Chondrocyte (in vitro differentiated cells): ENCODE measurements at regions not wholly inside any gene's neighbourhood (a gene's known extent, or its start where the extent isn't known, plus 50 kb on each side); places are given as distances from the start of the nearest gene placed in this dataset.

Experiments used
- DNase-seq: peaks from one replicate; pipeline ENCODE4 v3.0.0; 2021; ENCODE audit warnings: mixed read lengths, low spot score
- H3K27ac Mint-ChIP-seq: one replicate; pipeline ENCODE4 v1.8.0; 2021; ENCODE audit warnings: mild to moderate bottlenecking, moderate library complexity, mixed read lengths; ENCODE audit not compliant: unreplicated experiment
- H3K27me3 Mint-ChIP-seq: 2 replicates; pipeline ENCODE4 v1.8.0; 2021; ENCODE audit warnings: low read depth, mixed read lengths
- H3K36me3 Mint-ChIP-seq: 2 replicates; pipeline ENCODE4 v1.8.0; 2021; ENCODE audit warnings: low read depth, mixed read lengths
- H3K4me1 Mint-ChIP-seq: 2 replicates; pipeline ENCODE4 v1.8.0; 2021; ENCODE audit warnings: low read depth, mild to moderate bottlenecking, mixed read lengths
- H3K4me3 Mint-ChIP-seq: one replicate; pipeline ENCODE4 v1.8.0; 2021; ENCODE audit warnings: mild to moderate bottlenecking, moderate library complexity, mixed read lengths; ENCODE audit not compliant: unreplicated experiment
- H3K9me3 Mint-ChIP-seq: 2 replicates; pipeline ENCODE4 v1.8.0; 2021; ENCODE audit warnings: low read depth, mixed read lengths
- TF ChIP-seq, protein P1 (sequence below): fragments of 200-600 bp; sonication (generic); IDR thresholded peaks from 2 replicates; pipeline ENCODE4 v1.5.0; 2021; ENCODE audit warnings: antibody characterized with exemption, mild to moderate bottlenecking, moderate library complexity

- no peaks in the 10 kb centered on the region for H3K36me3 Mint-ChIP-seq
- DNase-seq = no peak
- no peak overlapping the region for H3K4me3 Mint-ChIP-seq
- H3K27me3 Mint-ChIP-seq = peaks cover 5% of the 10 kb centered on the region
- peaks cover 6% of the 10 kb centered on the region for H3K9me3 Mint-ChIP-seq
- H3K4me1 Mint-ChIP-seq = no peaks in the 10 kb centered on the region
- H3K27ac Mint-ChIP-seq = no peak overlapping the region
- TF ChIP-seq, protein P1, sequence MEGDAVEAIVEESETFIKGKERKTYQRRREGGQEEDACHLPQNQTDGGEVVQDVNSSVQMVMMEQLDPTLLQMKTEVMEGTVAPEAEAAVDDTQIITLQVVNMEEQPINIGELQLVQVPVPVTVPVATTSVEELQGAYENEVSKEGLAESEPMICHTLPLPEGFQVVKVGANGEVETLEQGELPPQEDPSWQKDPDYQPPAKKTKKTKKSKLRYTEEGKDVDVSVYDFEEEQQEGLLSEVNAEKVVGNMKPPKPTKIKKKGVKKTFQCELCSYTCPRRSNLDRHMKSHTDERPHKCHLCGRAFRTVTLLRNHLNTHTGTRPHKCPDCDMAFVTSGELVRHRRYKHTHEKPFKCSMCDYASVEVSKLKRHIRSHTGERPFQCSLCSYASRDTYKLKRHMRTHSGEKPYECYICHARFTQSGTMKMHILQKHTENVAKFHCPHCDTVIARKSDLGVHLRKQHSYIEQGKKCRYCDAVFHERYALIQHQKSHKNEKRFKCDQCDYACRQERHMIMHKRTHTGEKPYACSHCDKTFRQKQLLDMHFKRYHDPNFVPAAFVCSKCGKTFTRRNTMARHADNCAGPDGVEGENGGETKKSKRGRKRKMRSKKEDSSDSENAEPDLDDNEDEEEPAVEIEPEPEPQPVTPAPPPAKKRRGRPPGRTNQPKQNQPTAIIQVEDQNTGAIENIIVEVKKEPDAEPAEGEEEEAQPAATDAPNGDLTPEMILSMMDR = no peak
Observed at GRCh38 chr7:124330731-124331407, 298.0 kb upstream of the TMEM229A start.

- H3K27me3 Mint-ChIP-seq = peaks cover 5% of the 10 kb centered on the region
- TF ChIP-seq, protein P1 = no peak
- H3K27ac Mint-ChIP-seq = no peak overlapping the region
- peaks cover 14% of the 10 kb centered on the region for H3K9me3 Mint-ChIP-seq
- no peak for DNase-seq
- no peaks in the 10 kb centered on the region for H3K36me3 Mint-ChIP-seq
- H3K4me3 Mint-ChIP-seq = no peak overlapping the region
- H3K4me1 Mint-ChIP-seq = no peaks in the 10 kb centered on the region
Observed at GRCh38 chr7:124328774-124329173, 295.9 kb upstream of the TMEM229A start.

GRCh38 chr7:124324262-124324661 lies 291.4 kb upstream of the TMEM229A start:
- Mint-ChIP-seq H3K4me3 (no peak overlapping the region), H3K27me3 (peaks cover 2% of the 10 kb centered on the region), H3K4me1 (no peaks in the 10 kb centered on the region), H3K36me3 (no peaks in the 10 kb centered on the region), H3K9me3 (peaks cover 13% of the 10 kb centered on the region), H3K27ac (no peak overlapping the region)
- TF ChIP-seq, protein P1 = no peak
- DNase-seq = no peak

- Mint-ChIP-seq H3K36me3 (no peaks in the 10 kb centered on the region), H3K27me3 (peaks cover 2% of the 10 kb centered on the region), H3K9me3 (peaks cover 13% of the 10 kb centered on the region), H3K27ac (no peak overlapping the region), H3K4me1 (no peaks in the 10 kb centered on the region), H3K4me3 (no peak overlapping the region)
- TF ChIP-seq, protein P1 = no peak
- no peak for DNase-seq
Observed at GRCh38 chr7:124323597-124323996, 290.7 kb upstream of the TMEM229A start.

GRCh38 chr7:124322561-124322960 lies 289.7 kb upstream of the TMEM229A start:
- TF ChIP-seq, protein P1 = no peak
- H3K9me3 Mint-ChIP-seq = peaks cover 13% of the 10 kb centered on the region
- no peak overlapping the region for H3K4me3 Mint-ChIP-seq
- H3K36me3 Mint-ChIP-seq = no peaks in the 10 kb centered on the region
- H3K27ac Mint-ChIP-seq = no peak overlapping the region
- DNase-seq = no peak
- H3K27me3 Mint-ChIP-seq = peaks cover 2% of the 10 kb centered on the region
- no peaks in the 10 kb centered on the region for H3K4me1 Mint-ChIP-seq
